Fibroblast of lung (primary cell): ENCODE measurements at regions not wholly inside any gene's neighbourhood (a gene's known extent, or its start where the extent isn't known, plus 50 kb on each side); places are given as distances from the start of the nearest gene placed in this dataset.

Experiments used
- DNase-seq, 2 donors: peaks; one replicate each; pipeline versions ENCODE4 v3.0.0 to v3.0.0-alpha.2; 2010; ENCODE audit warnings: low read depth in 2 of 2
- H2AFZ ChIP-seq: 2 replicates; pipeline ENCODE4 v1.5.1; 2012; ENCODE audit warnings: low read length, control low read depth, inconsistent platforms
- H3K27ac ChIP-seq: 2 replicates; pipeline ENCODE4 v1.5.1; 2011; ENCODE audit warnings: low read length, control low read depth; ENCODE audit not compliant: insufficient read depth
- H3K27me3 ChIP-seq: 2 replicates; pipeline ENCODE4 v1.5.1; 2011; ENCODE audit warnings: mild to moderate bottlenecking, low read length; ENCODE audit not compliant: control insufficient read depth, insufficient read depth
- H3K36me3 ChIP-seq: 2 replicates; pipeline ENCODE4 v1.5.1; 2011; ENCODE audit warnings: low read length; ENCODE audit not compliant: control insufficient read depth, insufficient read depth
- H3K4me1 ChIP-seq: 2 replicates; pipeline ENCODE4 v1.5.1; 2011; ENCODE audit warnings: low read length; ENCODE audit not compliant: control insufficient read depth, insufficient read depth; ENCODE audit errors: extremely low read depth
- H3K4me2 ChIP-seq: 2 replicates; pipeline ENCODE4 v1.5.1; 2011; ENCODE audit warnings: low read length, control low read depth; ENCODE audit not compliant: insufficient read depth; ENCODE audit errors: extremely low read depth
- H3K4me3 ChIP-seq, 4 experiments: fragments of 200-600 bp in 1 of 4; sonication (generic) in 1 of 4; replicated peaks in 1 of 4; 2 replicates each; pipeline ENCODE4 v1.5.1; 2011 to 2016; ENCODE audit warnings: low read length in 4 of 4, low read depth in 3 of 4, mild to moderate bottlenecking in 3 of 4, control low read depth in 2 of 4, inconsistent platforms in 1 of 4, mixed read lengths in 1 of 4; ENCODE audit not compliant: insufficient read depth in 1 of 4; ENCODE audit errors: control extremely low read depth in 1 of 4
- H3K79me2 ChIP-seq: 2 replicates; pipeline ENCODE4 v1.5.1; 2012; ENCODE audit warnings: mild to moderate bottlenecking, low read length, inconsistent platforms; ENCODE audit not compliant: control insufficient read depth, insufficient read depth
- H3K9ac ChIP-seq: 2 replicates; pipeline ENCODE4 v1.5.1; 2011; ENCODE audit warnings: mild to moderate bottlenecking, low read length, control low read depth; ENCODE audit not compliant: insufficient read depth
- H3K9me3 ChIP-seq: 2 replicates; pipeline ENCODE4 v1.5.1; 2012; ENCODE audit warnings: low read depth, low read length; ENCODE audit not compliant: control insufficient read depth, insufficient read depth
- H4K20me1 ChIP-seq: 2 replicates; pipeline ENCODE4 v1.5.1; 2011; ENCODE audit warnings: low read length; ENCODE audit not compliant: control insufficient read depth, insufficient read depth; ENCODE audit errors: extremely low read depth
- CTCF ChIP-seq, 2 donors: IDR thresholded peaks in 1 of 2; conservative IDR thresholded peaks in 1 of 2; 1 replicate in 1 of 2; 2 replicates in 1 of 2; pipeline ENCODE4 v1.5.1; 2011 to 2012; ENCODE audit warnings: low read length in 2 of 2, control low read depth in 1 of 2, inconsistent platforms in 1 of 2, low read depth in 1 of 2, mild to moderate bottlenecking in 1 of 2
- EZH2 ChIP-seq: IDR thresholded peaks from 2 replicates; pipeline ENCODE4 v1.5.1; 2012; ENCODE audit warnings: low read length, control low read depth, mild to moderate bottlenecking; ENCODE audit errors: missing control alignments

- Histone ChIP-seq H3K27me3 (no peaks in the 10 kb centered on the region), H3K9me3 (no peaks in the 10 kb centered on the region), H3K4me3 (no peak overlapping the region), H3K9ac (no peak overlapping the region), H2AFZ (no peak overlapping the region), H3K4me1 (no peaks in the 10 kb centered on the region), H3K79me2 (no peaks in the 10 kb centered on the region), H3K36me3 (no peaks in the 10 kb centered on the region), H3K4me2 (no peak overlapping the region), H4K20me1 (no peaks in the 10 kb centered on the region), H3K27ac (no peak overlapping the region)
- TF ChIP-seq EZH2: no peak
- TF ChIP-seq CTCF (conservative IDR thresholded peaks at IDR 0.05 in 1 of 2, IDR thresholded peaks at IDR 0.05 in 1 of 2; ENCODE audit: low read depth in 1 of 2, low read length in 2 of 2): no peak
- DNase-seq: peak in 1 of 2 donors; percentile 65
Measured at GRCh38 chr3:59273976-59274375, 224.2 kb upstream of the CFAP20DC start.

GRCh38 chr3:59271971-59272370 lies 222.1 kb upstream of the CFAP20DC start:
- TF ChIP-seq EZH2: no peak
- no peak for TF ChIP-seq CTCF (conservative IDR thresholded peaks at IDR 0.05 in 1 of 2, IDR thresholded peaks at IDR 0.05 in 1 of 2; ENCODE audit: low read depth in 1 of 2, low read length in 2 of 2)
- no peaks in the 10 kb centered on the region for H3K79me2 ChIP-seq
- H3K36me3 ChIP-seq: no peaks in the 10 kb centered on the region
- no peaks in the 10 kb centered on the region for H3K27me3 ChIP-seq
- no peak overlapping the region for H3K27ac ChIP-seq
- H3K4me1 ChIP-seq: no peaks in the 10 kb centered on the region
- DNase-seq: no peak
- H2AFZ ChIP-seq: no peak overlapping the region
- H3K4me3 ChIP-seq: no peak overlapping the region
- no peak overlapping the region for H3K9ac ChIP-seq
- no peaks in the 10 kb centered on the region for H4K20me1 ChIP-seq
- no peak overlapping the region for H3K4me2 ChIP-seq
- H3K9me3 ChIP-seq: no peaks in the 10 kb centered on the region

GRCh38 chr3:59270921-59271320 lies 221.1 kb upstream of the CFAP20DC start:
- H3K9me3 ChIP-seq: no peaks in the 10 kb centered on the region
- H3K27me3 ChIP-seq: no peaks in the 10 kb centered on the region
- no peak overlapping the region for H2AFZ ChIP-seq
- H3K4me1 ChIP-seq: no peaks in the 10 kb centered on the region
- H3K27ac ChIP-seq: no peak overlapping the region
- no peak overlapping the region for H3K4me3 ChIP-seq
- no peak overlapping the region for H3K4me2 ChIP-seq
- no peaks in the 10 kb centered on the region for H4K20me1 ChIP-seq
- no peaks in the 10 kb centered on the region for H3K79me2 ChIP-seq
- H3K9ac ChIP-seq: no peak overlapping the region
- no peak for TF ChIP-seq CTCF (conservative IDR thresholded peaks at IDR 0.05 in 1 of 2, IDR thresholded peaks at IDR 0.05 in 1 of 2; ENCODE audit: low read depth in 1 of 2, low read length in 2 of 2)
- no peaks in the 10 kb centered on the region for H3K36me3 ChIP-seq
- DNase-seq: no peak
